ENCODE measurements at regions not wholly inside any gene's neighbourhood (a gene's known extent, or its start where the extent isn't known, plus 50 kb on each side); places are given as distances from the start of the nearest gene placed in this dataset.

- DNase-seq (ENCODE audit: low read depth), result no peak
- TF ChIP-seq, protein P1, sequence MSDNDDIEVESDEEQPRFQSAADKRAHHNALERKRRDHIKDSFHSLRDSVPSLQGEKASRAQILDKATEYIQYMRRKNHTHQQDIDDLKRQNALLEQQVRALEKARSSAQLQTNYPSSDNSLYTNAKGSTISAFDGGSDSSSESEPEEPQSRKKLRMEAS (IDR thresholded peaks at IDR 0.05; ENCODE audit: low read depth, low read length), result no peak
- TF ChIP-seq MYC (IDR thresholded peaks at IDR 0.05; ENCODE audit: low read depth, low read length), result no peak
- no peak for TF ChIP-seq CTCF (IDR thresholded peaks at IDR 0.05; ENCODE audit: low read depth, low read length)
- no peak for TF ChIP-seq POLR2A (IDR thresholded peaks at IDR 0.05; ENCODE audit: extremely low read depth, insufficient read length)
Measured at GRCh38 chr2:43038034-43038695, 188.2 kb downstream of the ZFP36L2 start.

DNA sequence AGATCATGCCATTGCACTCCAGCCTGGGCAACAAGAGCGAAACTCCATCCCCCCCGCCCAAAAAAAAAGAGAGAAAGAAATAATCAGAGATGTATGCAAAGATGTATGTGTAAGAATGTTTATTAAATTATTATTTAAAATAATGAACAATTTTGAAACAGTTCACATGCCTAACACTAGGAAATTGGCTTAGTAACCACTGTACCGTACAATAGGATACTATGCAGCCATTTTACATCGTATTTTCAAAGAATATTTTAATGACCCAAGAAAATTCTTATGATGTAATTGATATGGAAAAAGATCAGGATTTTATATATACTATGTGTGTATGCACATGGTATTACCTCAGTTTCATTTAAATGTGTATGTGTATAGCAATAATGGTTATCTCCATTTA, 190.5 kb downstream of the ZFP36L2 start:
- DNase-seq (ENCODE audit: low read depth), result no peak
- H3K4me3 ChIP-seq (ENCODE audit: low read depth, low read length), result no peak overlapping the region
- TF ChIP-seq POLR2A (IDR thresholded peaks at IDR 0.05; ENCODE audit: extremely low read depth, insufficient read length) (no peak), MYC (IDR thresholded peaks at IDR 0.05; ENCODE audit: low read depth, low read length) (no peak), CTCF (IDR thresholded peaks at IDR 0.05; ENCODE audit: low read depth, low read length) (no peak)
- TF ChIP-seq, protein P1 (IDR thresholded peaks at IDR 0.05; ENCODE audit: low read depth, low read length), result no peak

More at GRCh38 chr2:43038034-43038695, 188.2 kb downstream of the ZFP36L2 start:
- no peak overlapping the region for H3K4me3 ChIP-seq (ENCODE audit: low read depth, low read length)

DNA sequence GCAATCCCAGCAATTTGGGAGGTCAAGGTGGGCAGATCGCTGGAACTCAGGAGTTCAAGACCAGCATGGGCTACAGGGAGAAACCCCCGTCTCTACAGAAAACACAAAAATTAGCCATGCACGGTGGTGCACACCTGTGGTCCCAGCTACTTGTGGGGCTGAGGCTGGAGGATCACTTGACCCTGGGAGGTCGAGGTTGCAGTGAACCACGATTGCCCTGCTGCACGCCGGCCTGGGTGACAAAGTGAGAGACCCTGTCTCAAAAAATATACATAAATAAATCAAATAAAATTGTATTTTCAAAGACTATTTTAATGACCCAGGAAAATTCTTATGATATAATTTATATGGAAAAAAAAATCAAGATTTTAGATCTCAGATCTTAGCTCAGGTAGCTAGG, 191.5 kb downstream of the ZFP36L2 start:
- H3K4me3 ChIP-seq (ENCODE audit: low read depth, low read length), result no peak overlapping the region
- TF ChIP-seq, protein P1 (IDR thresholded peaks at IDR 0.05; ENCODE audit: low read depth, low read length), result no peak
- TF ChIP-seq POLR2A (IDR thresholded peaks at IDR 0.05; ENCODE audit: extremely low read depth, insufficient read length) (no peak), MYC (IDR thresholded peaks at IDR 0.05; ENCODE audit: low read depth, low read length) (no peak), CTCF (IDR thresholded peaks at IDR 0.05; ENCODE audit: low read depth, low read length) (no peak)
- DNase-seq (ENCODE audit: low read depth), result no peak

GRCh38 chr2:43034242-43034619, 192.2 kb downstream of the ZFP36L2 start:
- TF ChIP-seq MYC (IDR thresholded peaks at IDR 0.05; ENCODE audit: low read depth, low read length) (no peak), CTCF (IDR thresholded peaks at IDR 0.05; ENCODE audit: low read depth, low read length) (no peak), POLR2A (IDR thresholded peaks at IDR 0.05; ENCODE audit: extremely low read depth, insufficient read length) (no peak)
- TF ChIP-seq, protein P1 (IDR thresholded peaks at IDR 0.05; ENCODE audit: low read depth, low read length), result no peak

GRCh38 chr2:43033466-43034241, 192.8 kb downstream of the ZFP36L2 start:
- H3K4me3 ChIP-seq (ENCODE audit: low read depth, low read length), result no peak overlapping the region
- TF ChIP-seq, protein P1 (IDR thresholded peaks at IDR 0.05; ENCODE audit: low read depth, low read length), result no peak
- no peak for DNase-seq (ENCODE audit: low read depth)

More at GRCh38 chr2:43034242-43034619, 192.2 kb downstream of the ZFP36L2 start:
- H3K4me3 ChIP-seq (ENCODE audit: low read depth, low read length), result no peak overlapping the region
- no peak for DNase-seq (ENCODE audit: low read depth)

GRCh38 chr2:43033016-43033270, 193.5 kb downstream of the ZFP36L2 start:
- no peak for DNase-seq (ENCODE audit: low read depth)
- TF ChIP-seq MYC (IDR thresholded peaks at IDR 0.05; ENCODE audit: low read depth, low read length) (no peak), POLR2A (IDR thresholded peaks at IDR 0.05; ENCODE audit: extremely low read depth, insufficient read length) (no peak), CTCF (IDR thresholded peaks at IDR 0.05; ENCODE audit: low read depth, low read length) (no peak)
- TF ChIP-seq, protein P1 (IDR thresholded peaks at IDR 0.05; ENCODE audit: low read depth, low read length), result no peak
- H3K4me3 ChIP-seq (ENCODE audit: low read depth, low read length), result no peak overlapping the region
